GM21390 (cell line): ENCODE measurements at regions not wholly inside any gene's neighbourhood (a gene's known extent, or its start where the extent isn't known, plus 50 kb on each side); places are given as distances from the start of the nearest gene placed in this dataset.

ENCODE experiments used
- ATAC-seq: cut with Tn5 transposase; IDR thresholded peaks from one replicate; pipeline ENCODE4 v1.9.1; 2021; ENCODE audit not compliant: unreplicated experiment

GRCh38 chr5:30957591-30957990 lies 235.9 kb upstream of the CDH6 start:
- no peak for ATAC-seq

- no peak for ATAC-seq
Measured at GRCh38 chr5:30956251-30956650, 237.2 kb upstream of the CDH6 start.

GRCh38 chr5:30937070-30937469 lies 256.4 kb upstream of the CDH6 start:
- no peak for ATAC-seq

- ATAC-seq = no peak
Measured at GRCh38 chr5:30933599-30933998, 259.9 kb upstream of the CDH6 start.

- ATAC-seq = no peak
Measured at GRCh38 chr5:30932273-30933017, 261.0 kb upstream of the CDH6 start.

- ATAC-seq = no peak
Measured at GRCh38 chr5:30930736-30931135, 262.8 kb upstream of the CDH6 start.

GRCh38 chr5:30928956-30929355 lies 264.5 kb upstream of the CDH6 start:
- no peak for ATAC-seq

- no peak for ATAC-seq
Measured at GRCh38 chr5:30926218-30926617, 267.3 kb upstream of the CDH6 start.

- no peak for ATAC-seq
Measured at GRCh38 chr5:30921388-30921787, 272.1 kb upstream of the CDH6 start.

- ATAC-seq = no peak
Measured at GRCh38 chr5:30918171-30918570, 275.3 kb upstream of the CDH6 start.

GRCh38 chr5:30908356-30908755 lies 285.1 kb upstream of the CDH6 start:
- no peak for ATAC-seq

- no peak for ATAC-seq
Measured at GRCh38 chr5:30900367-30900766, 293.1 kb upstream of the CDH6 start.

GRCh38 chr5:30894811-30895210 lies 298.7 kb upstream of the CDH6 start:
- no peak for ATAC-seq

- ATAC-seq = no peak
Measured at GRCh38 chr5:30891660-30892059, 301.8 kb upstream of the CDH6 start.

GRCh38 chr5:30890377-30890776 lies 303.1 kb upstream of the CDH6 start:
- ATAC-seq = no peak

GRCh38 chr5:30880514-30880913 lies 313.0 kb upstream of the CDH6 start:
- no peak for ATAC-seq

- ATAC-seq = no peak
Measured at GRCh38 chr5:30879887-30880286, 313.6 kb upstream of the CDH6 start.

- no peak for ATAC-seq
Measured at GRCh38 chr5:30878746-30879145, 314.7 kb upstream of the CDH6 start.

GRCh38 chr5:30878296-30878695 lies 315.2 kb upstream of the CDH6 start:
- no peak for ATAC-seq

- no peak for ATAC-seq
Measured at GRCh38 chr5:30874241-30875034, 319.0 kb upstream of the CDH6 start.

- ATAC-seq = no peak
Measured at GRCh38 chr5:30871196-30871595, 322.3 kb upstream of the CDH6 start.

- no peak for ATAC-seq
Measured at GRCh38 chr5:30867711-30868110, 325.8 kb upstream of the CDH6 start.
